ENCODE measurements at regions not wholly inside any gene's neighbourhood (a gene's known extent, or its start where the extent isn't known, plus 50 kb on each side); places are given as distances from the start of the nearest gene placed in this dataset.

- Histone ChIP-seq H2AFZ (peak overlapping the region; percentile 61), H3K9me3 (ENCODE audit: low read depth) (no peaks in the 10 kb centered on the region), H3K36me3 (replicated peaks; ENCODE audit: insufficient read depth, low read depth) (no peaks in the 10 kb centered on the region), H3K27ac (peak overlapping the region; percentile 88), H3K4me2 (peak overlapping the region; percentile 70), H3K4me1 (ENCODE audit: insufficient read depth) (peaks cover 3% of the 10 kb centered on the region), H4K20me1 (ENCODE audit: insufficient read depth, poor library complexity, severe bottlenecking) (no peaks in the 10 kb centered on the region), H3K27me3 (no peaks in the 10 kb centered on the region), H3K4me3 (peak overlapping the region; percentile 6), H3K79me2 (peaks cover 20% of the 10 kb centered on the region), H3K9me2 (replicated peaks; ENCODE audit: insufficient read depth) (no peaks in the 10 kb centered on the region)
- 37% methylated on average over 6 of the region's 6 CpGs for WGBS (ENCODE audit: low lambda C conversion rate, missing lambda C conversion rate)
- TF ChIP-seq EZH2 (IDR thresholded peaks at IDR 0.05; ENCODE audit: borderline replicate concordance) (no peak), EZH2phosphoT487 (IDR thresholded peaks at IDR 0.05; ENCODE audit: low read depth, severe bottlenecking, unreplicated experiment) (no peak)
- TF ChIP-seq, protein P1, sequence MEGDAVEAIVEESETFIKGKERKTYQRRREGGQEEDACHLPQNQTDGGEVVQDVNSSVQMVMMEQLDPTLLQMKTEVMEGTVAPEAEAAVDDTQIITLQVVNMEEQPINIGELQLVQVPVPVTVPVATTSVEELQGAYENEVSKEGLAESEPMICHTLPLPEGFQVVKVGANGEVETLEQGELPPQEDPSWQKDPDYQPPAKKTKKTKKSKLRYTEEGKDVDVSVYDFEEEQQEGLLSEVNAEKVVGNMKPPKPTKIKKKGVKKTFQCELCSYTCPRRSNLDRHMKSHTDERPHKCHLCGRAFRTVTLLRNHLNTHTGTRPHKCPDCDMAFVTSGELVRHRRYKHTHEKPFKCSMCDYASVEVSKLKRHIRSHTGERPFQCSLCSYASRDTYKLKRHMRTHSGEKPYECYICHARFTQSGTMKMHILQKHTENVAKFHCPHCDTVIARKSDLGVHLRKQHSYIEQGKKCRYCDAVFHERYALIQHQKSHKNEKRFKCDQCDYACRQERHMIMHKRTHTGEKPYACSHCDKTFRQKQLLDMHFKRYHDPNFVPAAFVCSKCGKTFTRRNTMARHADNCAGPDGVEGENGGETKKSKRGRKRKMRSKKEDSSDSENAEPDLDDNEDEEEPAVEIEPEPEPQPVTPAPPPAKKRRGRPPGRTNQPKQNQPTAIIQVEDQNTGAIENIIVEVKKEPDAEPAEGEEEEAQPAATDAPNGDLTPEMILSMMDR (IDR thresholded peaks at IDR 0.05; ENCODE audit: poor library complexity) = no peak
- peak; percentile 74 for DNase-seq (ENCODE audit: low spot score)
Observed at GRCh38 chr7:149569025-149569725, 71.6 kb upstream of the ZNF746 start.

DNA sequence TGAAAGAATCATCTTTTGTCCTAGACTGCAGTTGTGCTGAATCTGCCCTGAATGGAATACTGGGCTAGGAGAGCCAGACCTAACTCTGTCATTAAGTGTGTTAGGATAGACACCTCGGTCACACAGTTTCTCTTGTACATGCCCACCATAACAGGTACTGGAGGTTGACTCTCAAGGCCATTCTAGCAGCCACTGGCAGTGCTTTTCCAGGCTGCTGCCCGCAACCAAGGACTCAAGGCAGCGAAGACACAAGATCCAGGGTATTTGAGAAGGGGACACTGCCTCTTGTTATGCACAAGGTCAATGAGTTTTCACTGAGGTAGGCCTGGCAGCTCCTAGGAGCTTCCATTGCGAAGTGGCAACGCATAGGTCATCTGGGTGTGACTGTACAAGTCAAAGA is 70.6 kb upstream of the ZNF746 start:
- Histone ChIP-seq H3K36me3 (replicated peaks; ENCODE audit: insufficient read depth, low read depth) (no peaks in the 10 kb centered on the region), H4K20me1 (ENCODE audit: insufficient read depth, poor library complexity, severe bottlenecking) (no peaks in the 10 kb centered on the region), H3K9me2 (replicated peaks; ENCODE audit: insufficient read depth) (no peaks in the 10 kb centered on the region), H2AFZ (no peak overlapping the region), H3K79me2 (peaks cover 25% of the 10 kb centered on the region), H3K4me2 (peak overlapping the region; percentile 70), H3K27me3 (no peaks in the 10 kb centered on the region), H3K4me3 (no peak overlapping the region), H3K4me1 (ENCODE audit: insufficient read depth) (peaks cover 3% of the 10 kb centered on the region), H3K27ac (peak overlapping the region; percentile 88), H3K9me3 (ENCODE audit: low read depth) (no peaks in the 10 kb centered on the region)
- DNase-seq (ENCODE audit: low spot score) = no peak
- TF ChIP-seq, protein P1 (IDR thresholded peaks at IDR 0.05; ENCODE audit: poor library complexity) = no peak
- WGBS (ENCODE audit: low lambda C conversion rate, missing lambda C conversion rate) = 98% methylated on average over 5 of the region's 5 CpGs

GRCh38 chr7:149566103-149566502 is 68.5 kb upstream of the ZNF746 start:
- Histone ChIP-seq H3K79me2 (peaks cover 27% of the 10 kb centered on the region), H3K4me2 (no peak overlapping the region), H3K27me3 (no peaks in the 10 kb centered on the region), H2AFZ (no peak overlapping the region), H3K36me3 (replicated peaks; ENCODE audit: insufficient read depth, low read depth) (no peaks in the 10 kb centered on the region), H4K20me1 (ENCODE audit: insufficient read depth, poor library complexity, severe bottlenecking) (no peaks in the 10 kb centered on the region), H3K9me3 (ENCODE audit: low read depth) (no peaks in the 10 kb centered on the region), H3K27ac (no peak overlapping the region), H3K4me1 (ENCODE audit: insufficient read depth) (peaks cover 3% of the 10 kb centered on the region), H3K4me3 (no peak overlapping the region), H3K9me2 (replicated peaks; ENCODE audit: insufficient read depth) (no peaks in the 10 kb centered on the region)
- no peak for DNase-seq (ENCODE audit: low spot score)
- WGBS (ENCODE audit: low lambda C conversion rate, missing lambda C conversion rate) = 98% methylated on average over 3 of the region's 3 CpGs
- TF ChIP-seq, protein P1 (IDR thresholded peaks at IDR 0.05; ENCODE audit: poor library complexity) = no peak
- TF ChIP-seq EZH2 (IDR thresholded peaks at IDR 0.05; ENCODE audit: borderline replicate concordance) (no peak), EZH2phosphoT487 (IDR thresholded peaks at IDR 0.05; ENCODE audit: low read depth, severe bottlenecking, unreplicated experiment) (no peak)

GRCh38 chr7:149565096-149565382 is 67.4 kb upstream of the ZNF746 start:
- no peaks in the 10 kb centered on the region for H3K9me2 ChIP-seq (replicated peaks; ENCODE audit: insufficient read depth)
- no peaks in the 10 kb centered on the region for H3K27me3 ChIP-seq
- no peak overlapping the region for H3K4me3 ChIP-seq
- H3K4me1 ChIP-seq (ENCODE audit: insufficient read depth) = no peaks in the 10 kb centered on the region
- peaks cover 25% of the 10 kb centered on the region for H3K79me2 ChIP-seq
- no peak for TF ChIP-seq EZH2phosphoT487 (IDR thresholded peaks at IDR 0.05; ENCODE audit: low read depth, severe bottlenecking, unreplicated experiment)
- TF ChIP-seq, protein P1 (IDR thresholded peaks at IDR 0.05; ENCODE audit: poor library complexity) = no peak
- no peak for TF ChIP-seq EZH2 (IDR thresholded peaks at IDR 0.05; ENCODE audit: borderline replicate concordance)
- H3K36me3 ChIP-seq (replicated peaks; ENCODE audit: insufficient read depth, low read depth) = no peaks in the 10 kb centered on the region
- WGBS (ENCODE audit: low lambda C conversion rate, missing lambda C conversion rate) = 86% methylated on average over 1 of the region's 1 CpG
- DNase-seq (ENCODE audit: low spot score) = no peak
- no peak overlapping the region for H3K27ac ChIP-seq
- no peaks in the 10 kb centered on the region for H3K9me3 ChIP-seq (ENCODE audit: low read depth)
- H2AFZ ChIP-seq = no peak overlapping the region
- H3K4me2 ChIP-seq = no peak overlapping the region
- no peaks in the 10 kb centered on the region for H4K20me1 ChIP-seq (ENCODE audit: insufficient read depth, poor library complexity, severe bottlenecking)
